ENCODE measurements at regions not wholly inside any gene's neighbourhood (a gene's known extent, or its start where the extent isn't known, plus 50 kb on each side); places are given as distances from the start of the nearest gene placed in this dataset.
A peak's percentile ranks its signal among the peaks of the same experiment; 100 is the strongest.
"Not testable (repeated sequence)": the region's sequence is repeated elsewhere in the genome, so short reads cannot be mapped to it uniquely, and the experiment has no call there.

GRCh38 chr21:31537872-31538576 lies 121.5 kb upstream of the SOD1 start:
- no peak for DNase-seq (ENCODE audit: low read depth in 1 of 2, low spot score in 1 of 2)

GRCh38 chr21:31536138-31536537 lies 123.4 kb upstream of the SOD1 start:
- no peak for DNase-seq (ENCODE audit: low read depth in 1 of 2, low spot score in 1 of 2)

DNA sequence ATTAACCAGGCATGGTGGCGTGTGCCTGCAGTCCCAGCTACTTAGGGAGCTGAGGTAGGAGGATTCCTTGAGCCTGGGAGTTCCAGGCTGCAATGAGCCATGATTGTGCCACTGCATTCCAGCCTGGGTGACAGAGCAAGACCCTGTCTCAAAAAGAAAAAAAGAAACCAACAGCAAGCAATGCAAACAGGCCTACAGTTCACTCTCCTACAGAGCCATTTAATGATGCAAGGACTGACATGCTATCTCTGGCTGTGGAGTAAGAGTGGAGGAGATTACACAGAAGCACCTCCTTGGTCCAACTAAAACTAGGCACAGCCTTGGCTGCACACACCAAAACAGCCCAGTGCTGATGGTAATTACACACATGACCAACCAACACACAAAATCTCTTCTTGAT lies 127.5 kb upstream of the SOD1 start:
- DNase-seq (ENCODE audit: low read depth in 1 of 2, low spot score in 1 of 2) = no peak

- DNase-seq (ENCODE audit: low read depth in 1 of 2, low spot score in 1 of 2) = no peak
These were observed 128.4 kb upstream of the SOD1 start for GRCh38 chr21:31530897-31531705.

DNA sequence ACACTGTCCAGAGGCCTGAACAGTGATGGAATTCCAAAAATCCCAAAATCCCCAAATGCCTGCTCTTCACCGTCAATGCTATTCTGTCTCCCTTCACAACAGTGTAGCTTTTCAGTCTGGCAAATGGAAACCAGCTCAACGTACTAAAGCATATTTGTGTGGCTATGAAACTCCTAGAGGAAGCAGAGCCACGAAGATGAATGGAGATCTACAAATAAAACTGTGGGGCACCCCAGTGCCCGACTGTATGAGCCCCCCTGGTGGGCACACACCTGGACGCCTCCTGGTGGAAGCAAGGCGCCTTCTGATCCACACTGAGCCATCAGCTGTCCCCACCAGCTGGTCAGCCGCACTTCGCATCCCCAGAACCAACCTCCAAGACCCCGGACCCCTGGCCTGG lies 129.1 kb upstream of the SOD1 start:
- DNase-seq (ENCODE audit: low read depth in 1 of 2, low spot score in 1 of 2) = no peak

GRCh38 chr21:31529406-31529805 lies 130.1 kb upstream of the SOD1 start:
- DNase-seq (ENCODE audit: low read depth in 1 of 2, low spot score in 1 of 2) = no peak

DNA sequence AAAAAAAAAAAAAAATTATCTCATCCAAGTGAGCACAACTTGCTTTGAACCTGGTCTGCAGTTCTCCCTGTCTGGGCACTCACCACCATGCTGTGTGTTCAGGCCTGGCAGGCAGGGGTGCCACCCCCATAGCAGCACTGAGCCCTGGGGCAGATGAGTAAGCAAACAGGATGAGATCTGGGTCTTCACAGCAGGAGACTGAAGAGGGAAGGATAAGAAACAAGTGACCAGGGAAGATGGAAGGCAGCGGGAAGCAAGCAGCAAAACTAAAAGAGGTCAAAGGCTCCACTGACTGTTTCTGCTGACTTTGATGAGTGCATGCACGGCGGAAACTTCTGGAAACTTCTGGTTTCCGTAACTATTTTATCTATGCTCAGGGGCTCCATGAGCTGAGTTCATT lies 133.5 kb upstream of the SOD1 start:
- no peak for DNase-seq (ENCODE audit: low read depth in 1 of 2, low spot score in 1 of 2)

- DNase-seq (ENCODE audit: low read depth in 1 of 2, low spot score in 1 of 2) = no peak
These were observed 135.4 kb upstream of the SOD1 start for GRCh38 chr21:31524140-31524539.

GRCh38 chr21:31521515-31521914 lies 138.0 kb upstream of the SOD1 start:
- no peak for DNase-seq (ENCODE audit: low read depth in 1 of 2, low spot score in 1 of 2)

DNA sequence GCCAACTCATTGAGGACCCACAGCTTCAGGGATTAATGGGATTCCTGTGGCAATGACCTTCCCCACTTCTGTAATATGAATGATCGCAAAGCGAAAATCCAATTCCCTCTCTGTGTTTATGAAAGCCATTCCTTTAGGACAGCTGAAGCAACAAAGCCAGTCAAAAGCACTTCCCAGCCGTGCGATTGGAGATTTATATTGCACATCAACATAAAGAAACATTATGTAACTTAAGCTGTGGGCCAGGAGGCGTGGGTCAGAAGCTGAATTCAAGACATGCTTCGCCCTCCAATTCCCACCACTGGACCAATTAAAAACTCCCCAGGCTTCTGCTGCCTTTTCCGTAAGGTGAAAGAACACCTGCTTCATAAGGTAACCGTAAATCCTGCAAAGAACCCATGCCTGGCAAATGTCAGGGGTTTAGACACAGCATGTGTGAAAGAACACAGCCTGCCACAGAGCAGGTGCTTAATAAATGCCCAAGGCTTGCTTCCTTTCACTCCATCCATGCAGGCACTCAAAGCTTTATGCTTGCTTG lies 138.9 kb upstream of the SOD1 start:
- DNase-seq (ENCODE audit: low read depth in 1 of 2, low spot score in 1 of 2) = no peak

GRCh38 chr21:31518580-31518979 lies 140.9 kb upstream of the SOD1 start:
- DNase-seq (ENCODE audit: low read depth in 1 of 2, low spot score in 1 of 2) = no peak

DNA sequence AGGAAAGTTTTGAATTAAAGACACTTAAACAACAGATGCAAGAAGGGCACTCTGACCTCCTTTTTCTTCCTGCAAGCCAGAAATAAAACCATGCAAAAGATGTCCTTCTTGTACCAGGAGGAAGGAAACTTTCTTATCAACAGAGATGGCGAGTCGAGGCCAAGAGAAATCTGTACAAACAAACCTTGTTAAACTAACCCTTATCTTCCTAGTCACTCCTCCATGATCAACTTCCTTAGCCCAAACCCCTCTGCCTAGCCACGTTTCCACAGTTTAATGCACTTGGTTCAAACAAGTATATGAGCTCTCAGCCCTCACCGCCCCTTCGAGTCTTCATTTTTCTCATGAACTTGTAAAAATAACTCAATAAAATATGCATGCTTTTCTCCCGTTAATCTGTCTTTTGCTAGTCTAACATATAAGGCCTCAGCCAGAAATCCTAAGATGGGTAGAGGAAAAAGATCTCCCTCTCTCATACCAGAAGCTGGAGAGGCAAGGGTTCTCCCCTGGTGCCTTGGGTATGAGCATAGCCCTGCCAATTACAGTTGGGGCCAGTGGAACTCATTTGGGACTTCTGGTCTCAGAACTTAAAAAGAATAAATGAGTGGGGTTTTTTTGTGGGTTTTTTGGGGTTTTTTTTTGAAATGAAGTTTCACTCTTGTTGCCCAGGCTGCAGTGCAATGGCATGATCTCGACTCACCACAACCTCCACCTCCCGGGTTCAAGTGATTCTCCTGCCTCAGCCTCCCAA lies 141.7 kb upstream of the SOD1 start:
- no peak for DNase-seq (ENCODE audit: low read depth in 1 of 2, low spot score in 1 of 2)

DNA sequence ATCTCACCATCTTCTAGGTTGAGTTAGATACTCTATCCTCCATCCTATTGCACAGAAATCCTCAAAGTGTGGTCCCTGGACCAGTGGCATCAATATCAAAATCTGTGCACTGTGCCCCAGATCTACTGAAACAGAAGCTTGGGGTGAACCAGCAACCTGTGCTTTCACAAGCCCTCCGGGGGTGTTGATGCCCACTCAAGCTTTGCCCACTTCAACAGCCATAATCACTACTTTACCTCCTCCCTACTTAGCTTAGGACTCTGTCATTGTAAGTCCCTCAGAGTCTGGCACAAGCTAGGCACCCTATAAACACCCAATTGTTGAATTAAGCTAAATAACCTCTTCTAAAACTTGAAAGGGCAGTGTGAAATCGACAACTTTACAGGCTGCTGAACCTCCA lies 144.2 kb upstream of the SOD1 start:
- no peak for DNase-seq (ENCODE audit: low read depth in 1 of 2, low spot score in 1 of 2)

DNA sequence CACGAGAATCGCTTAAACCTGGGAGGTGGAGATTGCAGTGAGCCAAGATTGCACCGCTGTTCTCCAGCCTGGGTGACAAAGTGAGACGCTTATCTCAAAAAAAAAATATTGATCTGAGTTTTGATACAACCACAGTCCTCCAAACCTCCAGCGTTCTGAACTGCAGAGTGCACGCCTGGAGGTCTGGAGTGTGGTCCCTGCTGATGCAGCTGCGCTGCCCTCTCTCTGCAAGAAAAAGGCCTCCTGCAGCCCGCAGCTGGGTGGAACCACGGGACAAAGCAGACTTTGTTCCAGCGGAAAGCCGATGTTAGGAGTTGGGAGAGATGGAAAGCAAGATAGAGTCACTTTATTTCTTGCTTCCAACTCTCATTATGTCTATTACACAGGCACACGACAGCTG lies 144.9 kb upstream of the SOD1 start:
- no peak for DNase-seq (ENCODE audit: low read depth in 1 of 2, low spot score in 1 of 2)

DNA sequence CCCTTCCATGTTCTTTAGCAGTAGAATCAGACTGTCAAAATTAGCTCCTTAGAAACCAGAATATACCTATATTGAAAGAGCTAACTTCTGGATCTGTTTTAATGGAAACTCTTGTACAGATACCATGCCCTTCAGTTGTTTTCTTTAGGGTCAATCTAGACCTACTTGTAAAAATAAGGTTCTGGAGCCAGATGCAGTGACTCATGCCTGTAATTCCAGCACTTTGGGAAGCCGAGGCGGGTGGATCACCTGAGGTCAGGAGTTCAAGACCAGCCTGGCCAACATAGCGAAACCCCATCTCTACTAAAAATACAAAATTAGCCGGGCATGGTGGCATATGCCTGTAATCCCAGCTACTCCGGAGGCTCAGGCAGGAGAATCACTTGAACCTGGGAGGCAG lies 146.0 kb upstream of the SOD1 start:
- DNase-seq (ENCODE audit: low read depth in 1 of 2, low spot score in 1 of 2) = not testable (repeated sequence)

DNA sequence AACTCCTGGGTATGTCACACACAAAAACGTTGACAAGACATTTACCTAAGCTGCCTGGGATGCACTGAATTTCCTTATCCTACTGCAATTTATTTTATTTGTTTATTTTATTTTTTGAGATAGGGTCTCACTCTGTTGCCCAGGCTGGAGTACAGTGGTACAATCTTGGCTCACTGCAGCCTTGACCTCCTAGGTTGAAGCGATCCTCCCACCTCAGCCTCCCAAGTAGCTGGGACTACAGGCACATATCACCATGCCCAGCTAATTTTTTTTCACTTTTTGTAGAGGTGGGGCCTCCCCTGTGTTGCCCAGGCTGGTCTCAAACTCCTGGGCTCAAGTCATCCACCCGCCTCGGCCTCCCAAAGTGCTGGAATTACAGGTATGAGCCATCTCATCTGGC lies 147.5 kb upstream of the SOD1 start:
- DNase-seq (ENCODE audit: low read depth in 1 of 2, low spot score in 1 of 2) = not testable (repeated sequence)

DNA sequence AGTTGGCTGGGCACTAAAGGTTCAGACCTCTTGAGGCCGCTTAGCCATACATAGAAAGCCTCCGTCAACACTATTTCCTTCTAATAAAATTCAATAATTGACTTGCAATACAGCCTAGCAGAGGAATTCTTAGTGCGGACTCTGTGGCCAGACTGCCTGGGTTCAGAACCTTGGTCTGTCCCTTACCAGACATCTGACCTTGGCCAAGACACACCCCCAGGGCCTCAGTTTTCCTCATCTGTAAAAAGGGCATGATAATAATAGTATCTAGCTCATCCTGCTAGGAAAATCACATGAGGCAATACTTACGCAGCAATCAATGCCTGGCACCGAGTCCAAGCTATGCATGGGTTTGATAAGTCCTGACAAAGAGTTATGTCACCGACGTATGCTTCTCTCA lies 148.2 kb upstream of the SOD1 start:
- no peak for DNase-seq (ENCODE audit: low read depth in 1 of 2, low spot score in 1 of 2)

GRCh38 chr21:31509194-31510017 lies 150.1 kb upstream of the SOD1 start:
- peak; percentile 59 to 82 for DNase-seq (ENCODE audit: low read depth in 1 of 2, low spot score in 1 of 2)

GRCh38 chr21:31505975-31506374 lies 153.5 kb upstream of the SOD1 start:
- no peak for DNase-seq (ENCODE audit: low read depth in 1 of 2, low spot score in 1 of 2)

DNA sequence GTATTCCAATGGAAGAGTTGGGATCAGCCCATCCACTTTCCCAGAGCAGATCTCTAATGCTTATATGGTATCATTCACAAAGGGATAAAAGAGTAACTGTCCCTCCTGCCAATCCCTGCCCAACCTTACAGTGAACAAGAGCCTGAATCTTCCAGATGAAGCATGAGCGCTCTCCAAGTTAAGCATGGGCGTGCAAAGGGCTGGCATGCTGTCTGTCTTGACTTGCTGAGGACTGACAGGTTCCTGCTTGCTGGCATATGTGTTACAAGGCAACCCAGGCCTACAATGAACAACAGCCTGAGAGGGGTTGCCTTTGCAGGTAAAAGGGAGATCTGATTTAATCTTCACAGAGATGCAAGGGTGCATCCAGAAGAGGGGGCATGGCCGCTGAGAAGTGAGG lies 155.6 kb upstream of the SOD1 start:
- DNase-seq (ENCODE audit: low read depth in 1 of 2, low spot score in 1 of 2) = no peak

- DNase-seq (ENCODE audit: low read depth in 1 of 2, low spot score in 1 of 2) = no peak
These were observed 156.0 kb upstream of the SOD1 start for GRCh38 chr21:31503467-31503866.
